SKM-1 (cell line): ENCODE measurements at regions not wholly inside any gene's neighbourhood (a gene's known extent, or its start where the extent isn't known, plus 50 kb on each side); places are given as distances from the start of the nearest gene placed in this dataset.

Experiments used
- DNase-seq: peaks from one replicate; lab custom pipeline; 2025; ENCODE audit not compliant: unreplicated experiment; lab: John Stamatoyannopoulos, UW

GRCh38 chr1:235925016-235925415 is 58.3 kb upstream of the LYST start:
- DNase-seq = no peak

DNA sequence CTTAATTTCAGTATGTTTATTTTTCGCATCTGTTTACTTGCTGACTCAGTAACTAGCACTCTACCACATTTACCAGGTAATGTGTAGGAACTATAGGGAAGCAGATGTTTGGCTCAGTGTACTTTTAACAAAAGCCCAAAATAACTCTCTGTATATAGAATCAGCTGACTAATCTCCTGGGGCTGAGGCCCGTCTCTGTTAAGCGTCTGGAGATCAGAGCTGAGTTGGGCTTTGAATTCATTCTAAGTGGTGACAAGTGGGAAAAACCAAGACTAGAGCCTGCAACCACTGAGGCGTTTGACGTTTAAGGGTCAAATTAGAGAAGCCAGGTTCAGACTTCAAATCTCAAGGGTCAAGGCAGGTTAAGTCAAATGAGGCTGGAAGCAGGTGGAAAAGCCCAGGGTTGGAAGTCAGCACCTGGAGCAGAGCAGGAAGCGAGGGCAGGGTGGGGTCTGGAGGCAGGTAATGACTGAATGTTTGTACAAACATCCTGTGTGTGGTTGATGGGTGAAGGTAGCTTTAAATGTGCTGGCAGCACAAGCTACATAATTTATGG is 56.8 kb upstream of the LYST start:
- no peak for DNase-seq

GRCh38 chr1:235920596-235921375 is 54.1 kb upstream of the LYST start:
- DNase-seq = no peak

DNA sequence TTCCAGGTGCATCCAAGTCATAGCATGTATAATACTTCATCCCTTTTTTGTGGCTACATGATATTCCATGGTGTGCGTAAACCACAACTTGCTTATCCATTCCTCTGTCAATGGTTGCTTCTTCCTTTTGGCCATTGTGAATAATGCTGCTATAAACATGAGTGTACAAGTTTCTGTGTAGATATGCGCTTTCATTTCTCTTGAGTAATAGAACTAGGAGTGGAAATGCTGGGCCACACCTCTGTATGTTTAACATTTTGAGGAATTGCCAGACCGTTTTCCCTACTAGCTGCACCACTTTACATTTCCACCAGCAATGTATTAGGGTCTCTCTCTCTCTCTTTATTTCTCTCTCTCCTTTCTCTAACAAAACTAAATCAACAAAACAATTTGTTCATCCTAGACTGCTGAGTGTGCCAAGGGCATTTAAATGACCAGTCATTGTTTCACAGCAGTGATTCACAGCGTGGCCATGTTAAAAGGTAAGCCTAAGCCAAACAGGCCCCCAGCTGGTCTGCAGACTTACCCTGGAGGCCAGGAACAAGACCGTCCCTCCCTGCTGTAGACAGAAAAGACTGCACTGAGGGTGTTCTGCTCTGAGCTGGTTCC is 53.2 kb upstream of the LYST start:
- no peak for DNase-seq

DNA sequence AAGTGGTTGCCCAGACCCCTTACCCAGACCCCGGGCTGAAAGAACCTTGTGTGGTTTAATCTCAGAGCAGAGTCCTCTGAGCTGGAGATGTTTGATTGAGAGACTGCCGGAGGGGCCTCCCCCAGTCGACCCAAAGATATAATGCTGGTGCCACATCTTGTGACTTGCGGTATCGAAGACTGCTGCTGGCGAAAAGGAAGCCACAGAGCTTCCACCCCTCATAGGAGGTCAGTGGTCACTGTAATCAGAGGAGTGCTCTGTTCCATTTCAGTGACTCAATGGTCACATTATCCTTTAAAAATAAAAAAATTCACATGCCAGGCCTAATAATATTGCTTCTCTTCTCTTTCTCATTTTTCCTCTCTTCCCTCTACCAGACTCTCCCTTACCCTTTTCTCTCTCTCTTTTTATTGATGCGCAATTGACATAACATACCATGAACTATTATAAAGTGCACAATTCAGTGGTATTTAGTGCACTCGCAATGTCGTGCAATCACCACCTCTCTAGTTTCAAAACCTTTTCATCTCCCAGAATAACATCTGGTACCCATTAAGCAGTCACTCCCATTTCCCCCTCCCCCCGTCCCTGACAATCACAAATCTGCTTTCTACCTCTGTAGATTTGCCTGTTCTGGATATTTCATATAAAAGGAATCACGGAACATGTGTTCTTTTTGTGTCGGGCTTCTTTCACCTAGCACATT is 52.6 kb upstream of the LYST start:
- DNase-seq = no peak

- no peak for DNase-seq
Measured at GRCh38 chr1:235918465-235918864, 51.8 kb upstream of the LYST start.

DNA sequence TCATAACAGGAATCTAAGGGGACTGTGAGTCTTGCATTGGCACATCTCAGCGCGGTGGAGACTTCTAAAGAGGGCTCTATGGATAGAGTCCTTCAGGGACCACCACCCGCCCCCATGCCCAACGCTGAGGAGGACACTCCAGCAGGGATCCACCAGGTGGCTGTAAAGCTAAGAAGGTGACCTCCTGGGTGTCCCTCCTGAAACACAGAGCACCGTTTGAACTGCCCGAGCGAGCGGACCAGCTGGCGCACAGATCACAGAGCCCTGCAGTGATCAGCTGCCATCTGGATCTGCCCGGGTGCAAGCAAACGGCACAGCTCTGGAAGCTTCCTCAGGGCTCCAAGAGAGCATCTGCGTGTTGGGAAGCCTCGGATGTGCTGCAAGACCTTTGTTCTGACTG is 51.3 kb upstream of the LYST start:
- no peak for DNase-seq

- DNase-seq = peak; percentile 97
Measured at GRCh38 chr1:235917267-235917811, 50.6 kb upstream of the LYST start.
